GM12878 (cell line): ENCODE measurements at regions not wholly inside any gene's neighbourhood (a gene's known extent, or its start where the extent isn't known, plus 50 kb on each side); places are given as distances from the start of the nearest gene placed in this dataset.

Experiments
- ATAC-seq: fragments of 200-7000 bp; cut with Tn5 transposase; 3 replicates; pipeline ENCODE4 v1.9.1; 2020; ENCODE audit warnings: mild to moderate bottlenecking, moderate library complexity
- BruUV-seq: library from RNA; stranded (reverse); fragments of 400-500 nt; replicated peaks from 2 replicates; lab custom pipeline; 2021; lab: Mats Ljungman, UMichigan
- CTCF ChIA-PET: fragments of 300-600 bp; sonication (Branson Sonifier 250); formaldehyde crosslinking; extraction: SDS; loops from one replicate; lab custom pipeline; 2021; ENCODE audit warnings: inconsistent platforms; lab: Yijun Ruan, JAX
- POLR2A ChIA-PET: fragments of 350-600 bp; formaldehyde crosslinking; extraction: SDS; loops from one replicate; lab custom pipeline; 2021; ENCODE audit warnings: inconsistent platforms; lab: Charles Lee
- RAD21 ChIA-PET: fragments of 300-600 bp; sonication (Branson Sonifier 250); formaldehyde crosslinking; loops from one replicate; lab custom pipeline; 2023; ENCODE audit warnings: antibody characterized with exemption; ENCODE audit not compliant: unreplicated experiment; lab: Charles Lee
- SMC1A ChIA-PET: fragments of 300-600 bp; sonication (Branson Sonifier 250); formaldehyde crosslinking; loops from one replicate; lab custom pipeline; 2023; ENCODE audit not compliant: unreplicated experiment, uncharacterized antibody; lab: Charles Lee
- DNase-seq: peaks from one replicate; pipeline ENCODE4 v3.0.0-alpha.2; 2011; ENCODE audit warnings: low read depth, low spot score
- FAIRE-seq: peaks from 3 replicates; lab custom pipeline; 2011; peaks lifted over from hg19 to GRCh38; lab: Jason Lieb, UNC
- H2AFZ ChIP-seq: 2 replicates; pipeline ENCODE4 v1.6.0; 2011; ENCODE audit warnings: low read depth, low read length, control low read depth; ENCODE audit not compliant: control insufficient read depth
- H3K27ac ChIP-seq: 2 replicates; pipeline ENCODE4 v1.5.1; 2011; ENCODE audit warnings: control low read depth; ENCODE audit not compliant: control insufficient read depth, insufficient read depth
- H3K27me3 ChIP-seq, 2 experiments: replicated peaks in 1 of 2; 2 replicates each; pipeline versions ENCODE4 v1.6.0 to v1.6.1; 2011; ENCODE audit warnings: low read length in 1 of 2; ENCODE audit not compliant: control insufficient read depth in 2 of 2, insufficient read depth in 2 of 2
- H3K36me3 ChIP-seq, 2 experiments: 2 replicates each; pipeline ENCODE4 v1.5.1; 2011; ENCODE audit warnings: low read length in 1 of 2; ENCODE audit not compliant: control insufficient read depth in 2 of 2, insufficient read depth in 2 of 2
- H3K4me1 ChIP-seq: 2 replicates; pipeline ENCODE4 v1.6.1; 2011; ENCODE audit warnings: mild to moderate bottlenecking, low read length, moderate library complexity, mixed read lengths; ENCODE audit not compliant: control insufficient read depth, insufficient read depth
- H3K4me2 ChIP-seq: 2 replicates; pipeline ENCODE4 v1.6.0; 2011; ENCODE audit warnings: control low read depth; ENCODE audit not compliant: control insufficient read depth, insufficient read depth
- H3K4me3 ChIP-seq: fragments of 200-600 bp; sonication (generic); 2 replicates; pipeline ENCODE4 v1.5.1; 2016
- H3K79me2 ChIP-seq: 2 replicates; pipeline ENCODE4 v1.6.0; 2011; ENCODE audit warnings: low read length; ENCODE audit not compliant: control insufficient read depth, insufficient read depth
- H3K9ac ChIP-seq: 2 replicates; pipeline ENCODE4 v1.8.0; 2011; ENCODE audit warnings: low read length, control low read depth, mixed read lengths; ENCODE audit not compliant: control insufficient read depth, insufficient read depth
- H3K9me3 ChIP-seq: replicated peaks from 3 replicates; pipeline ENCODE4 v1.5.1; 2011; ENCODE audit warnings: mild to moderate bottlenecking, low read length; ENCODE audit not compliant: control insufficient read depth, insufficient read depth
- H4K20me1 ChIP-seq: 2 replicates; pipeline ENCODE4 v1.6.0; 2011; ENCODE audit not compliant: control insufficient read depth, insufficient read depth
- ASH2L ChIP-seq: fragments of 300-600, 200-600 bp; sonication (generic); IDR thresholded peaks from 2 replicates; pipeline ENCODE4 v1.6.1; 2017; ENCODE audit warnings: low read depth, mild to moderate bottlenecking, borderline replicate concordance
- ESRRA ChIP-seq: IDR thresholded peaks from 2 replicates; pipeline ENCODE4 v1.6.1; 2012; ENCODE audit warnings: mild to moderate bottlenecking, low read length, improper control_type of control experiment
- GATAD2B ChIP-seq: fragments of 450-650 bp; conservative IDR thresholded peaks from 2 replicates; pipeline ENCODE4 v1.6.1; 2017; ENCODE audit warnings: low read depth, mild to moderate bottlenecking, moderate library complexity
- NFXL1 ChIP-seq: fragments of 450-650 bp; IDR thresholded peaks from 2 replicates; pipeline ENCODE4 v1.6.1; 2017; ENCODE audit warnings: antibody characterized with exemption, mild to moderate bottlenecking, borderline replicate concordance
- SMC3 ChIP-seq: IDR thresholded peaks from 2 replicates; pipeline ENCODE4 v1.6.1; 2011; ENCODE audit warnings: low read length, improper control_type of control experiment, borderline replicate concordance
- SPI1 ChIP-seq: IDR thresholded peaks from 2 replicates; pipeline ENCODE4 v1.6.1; 2011; ENCODE audit warnings: low read depth, mild to moderate bottlenecking, low read length, moderate library complexity, borderline replicate concordance; ENCODE audit not compliant: insufficient read depth
- TARDBP ChIP-seq: IDR thresholded peaks from 2 replicates; pipeline ENCODE4 v1.6.1; 2016; ENCODE audit warnings: borderline replicate concordance
- ZBED1 ChIP-seq: IDR thresholded peaks from 2 replicates; pipeline ENCODE4 v1.6.1; 2016; ENCODE audit warnings: borderline replicate concordance
- ZBTB40 ChIP-seq: fragments of 450-650 bp; IDR thresholded peaks from 2 replicates; pipeline ENCODE4 v1.6.1; 2016; ENCODE audit warnings: mild to moderate bottlenecking, moderate library complexity, borderline replicate concordance
- ZZZ3 ChIP-seq: IDR thresholded peaks from 2 replicates; pipeline ENCODE4 v1.6.1; 2011; ENCODE audit warnings: low read depth; ENCODE audit not compliant: control insufficient read depth, insufficient read length
- WGBS: methylation state at CpG from one replicate; pipeline ENCODE4 v1.1.6; 2016; ENCODE audit warnings: low lambda C conversion rate; ENCODE audit not compliant: insufficient replicate concordance, insufficient coverage; ENCODE audit errors: missing lambda C conversion rate; 5-methylcytosine and 5-hydroxymethylcytosine counted together
- in situ Hi-C: fragments of 300-500 bp; cut with MboI; formaldehyde crosslinking; loops from 9 replicates; pipeline ENCODE4 v1.14.3; 2018; ENCODE audit warnings: mixed read lengths
- intact Hi-C: fragments of 100-400 bp; cut with micrococcal nuclease; formaldehyde crosslinking; loops from one replicate; pipeline ENCODE4 v1.14.2; 2022; ENCODE audit not compliant: unreplicated experiment

GRCh38 chrX:148424570-148424969 lies 75.8 kb upstream of the AFF2 start:
- H3K79me2 ChIP-seq, result no peaks in the 10 kb centered on the region
- intact Hi-C loops, result no loop called here
- no peaks in the 10 kb centered on the region; the same call in 2 of the 3 replicates for H3K9me3 ChIP-seq
- no peaks in the 10 kb centered on the region for H3K36me3 ChIP-seq
- ChIA-PET CTCF (no interaction called here), SMC1A (no interaction called here), RAD21 (no interaction called here)
- no peak overlapping the region for H3K4me2 ChIP-seq
- in situ Hi-C loops, result no loop called here
- BruUV-seq, result no TSS peak
- no peak for FAIRE-seq
- no peak overlapping the region for H3K27ac ChIP-seq
- no peaks in the 10 kb centered on the region for H3K4me1 ChIP-seq
- H3K9ac ChIP-seq, result no peak overlapping the region
- no peaks in the 10 kb centered on the region for H3K27me3 ChIP-seq
- 46% methylated on average over 2 of the region's 2 CpGs for WGBS
- no peaks in the 10 kb centered on the region for H4K20me1 ChIP-seq
- no peak for ATAC-seq
- H2AFZ ChIP-seq, result no peak overlapping the region
- H3K4me3 ChIP-seq, result no peak overlapping the region
- no peak for DNase-seq
- TF ChIP-seq ESRRA, result no peak
- TF ChIP-seq ASH2L, result no peak
- TF ChIP-seq SMC3, result no peak
- TF ChIP-seq ZZZ3, result no peak
- no peak for TF ChIP-seq ZBTB40
- TF ChIP-seq ZBED1, result no peak
- TF ChIP-seq TARDBP, result no peak
- TF ChIP-seq NFXL1, result no peak
- no peak for TF ChIP-seq GATAD2B
- TF ChIP-seq SPI1, result no peak
- TF ChIP-seq, all 136 proteins: peak for 0
- POLR2A ChIA-PET, result no interaction called here
